ENCODE measurements at regions not wholly inside any gene's neighbourhood (a gene's known extent, or its start where the extent isn't known, plus 50 kb on each side); places are given as distances from the start of the nearest gene placed in this dataset.

- Histone ChIP-seq H2BK120ac (replicated peaks; ENCODE audit: low read depth, low read length) (no peak overlapping the region), H3K4me2 (ENCODE audit: insufficient read depth in 1 of 2, low read depth in 2 of 2, low read length in 2 of 2) (no peak overlapping the region; a peak in 1 of 4 replicates), H4K5ac (ENCODE audit: insufficient read length, low read depth, low read length) (no peak overlapping the region), H2BK5ac (ENCODE audit: low read depth, low read length) (no peak overlapping the region; the same call in 1 of the 2 replicates), H2BK20ac (ENCODE audit: low read length) (peak overlapping the region; percentile 72; the same call in 1 of the 2 replicates), H3K27ac (ENCODE audit: low read depth, low read length) (no peak overlapping the region), H2AFZ (ENCODE audit: low read length) (peak overlapping the region; percentile 55; the same call in 1 of the 2 replicates), H3K14ac (ENCODE audit: insufficient read length) (no peak overlapping the region), H3K23me2 (ENCODE audit: low read depth, low read length) (no peaks in the 10 kb centered on the region), H2AK5ac (ENCODE audit: low read depth, low read length) (no peak overlapping the region), H3K18ac (ENCODE audit: extremely low read depth, low read length) (peak overlapping the region; percentile 52), H3K79me1 (ENCODE audit: low read depth, low read length) (no peaks in the 10 kb centered on the region), H2BK15ac (ENCODE audit: low read length) (no peak overlapping the region), H3K9ac (replicated peaks in 1 of 4; ENCODE audit: extremely low read depth in 1 of 4, low read depth in 3 of 4, low read length in 3 of 4) (no peak overlapping the region), H3K36me3 (ENCODE audit: control insufficient read depth in 2 of 4, insufficient read depth in 4 of 4, low read length in 3 of 4) (no peaks in the 10 kb centered on the region), H4K8ac (ENCODE audit: extremely low read depth, insufficient read depth, low read length) (no peak overlapping the region), H3K23ac (ENCODE audit: insufficient read length) (no peak overlapping the region), H4K20me1 (replicated peaks in 1 of 2; ENCODE audit: control insufficient read depth in 1 of 2, insufficient read depth in 2 of 2, low read length in 2 of 2) (no peaks in the 10 kb centered on the region), H3K9me3 (ENCODE audit: insufficient read depth in 2 of 2, low read depth in 1 of 2, low read length in 1 of 2) (no peaks in the 10 kb centered on the region), H3K4me3 (ENCODE audit: extremely low read depth in 1 of 4, insufficient read depth in 2 of 4, low read depth in 3 of 4, low read length in 4 of 4) (no peak overlapping the region), H3K56ac (replicated peaks; ENCODE audit: insufficient read length, low read depth, low read length) (no peak overlapping the region), H3K79me2 (ENCODE audit: control insufficient read depth in 1 of 2, insufficient read depth in 2 of 2, low read length in 2 of 2) (no peaks in the 10 kb centered on the region), H3K4ac (replicated peaks; ENCODE audit: insufficient read length, low read depth, low read length) (no peak overlapping the region), H4K91ac (replicated peaks; ENCODE audit: insufficient read length, low read length) (peak overlapping the region; percentile 68), H2BK12ac (ENCODE audit: low read depth, low read length) (no peak overlapping the region; the same call in 1 of the 2 replicates), H3K27me3 (replicated peaks in 1 of 4; ENCODE audit: control insufficient read depth in 3 of 4, extremely low read depth in 1 of 4, insufficient read depth in 3 of 4, low read length in 3 of 4) (no peaks in the 10 kb centered on the region), H3K4me1 (replicated peaks in 1 of 4; ENCODE audit: control insufficient read depth in 3 of 4, insufficient read depth in 4 of 4, low read length in 3 of 4) (peaks cover 3 to 18% (median 10%) of the 10 kb centered on the region in 4 experiments; a peak in 6 of 7 replicates)
- ChIA-PET CTCF (ENCODE audit: partially characterized antibody) (no interaction called here), POLR2A (ENCODE audit: partially characterized antibody) (interaction anchor here (0.9 kb wide), 1 partner anchor 36 kb away, joined by 3 read pairs; no protein-coding TSS in a partner anchor)
- FAIRE-seq (no peak), DNase-seq (ENCODE audit: low read depth in 1 of 2, low spot score in 2 of 2) (no peak)
- 73% methylated on average over 2 of the region's 2 CpGs; no CpG with 5 or more reads in 1 of the 2 experiments for WGBS, 2 experiments (ENCODE audit: extremely low coverage in 1 of 2, insufficient coverage in 1 of 2, insufficient read length in 1 of 2, insufficient replicate concordance in 2 of 2, low coverage in 1 of 2, low lambda C conversion rate in 2 of 2, missing lambda C conversion rate in 1 of 2)
- TF ChIP-seq CHD2 (IDR thresholded peaks at IDR 0.05; ENCODE audit: low read length) (no peak), KDM1A (IDR thresholded peaks at IDR 0.05; ENCODE audit: borderline replicate concordance, low read length) (no peak), CTBP2 (IDR thresholded peaks at IDR 0.05; ENCODE audit: borderline replicate concordance, insufficient read depth, insufficient read length, low read length) (no peak), E2F6 (IDR thresholded peaks at IDR 0.05) (peak; percentile 51; the same call in 1 of the 2 replicates), TEAD4 (IDR thresholded peaks at IDR 0.05; ENCODE audit: low read depth, low read length) (no peak), NRF1 (IDR thresholded peaks at IDR 0.05; ENCODE audit: low read depth, low read length) (no peak), MAX (IDR thresholded peaks at IDR 0.05) (peak; percentile 89), YY1 (IDR thresholded peaks at IDR 0.05; ENCODE audit: low read depth, low read length) (no peak)
Observed at GRCh38 chr3:36175916-36176461, 204.3 kb upstream of the STAC start.

Data from H1 (cell line).